Stimulated activated CD4-positive, alpha-beta T cell treated with anti-CD3 and anti-CD28 coated beads, Interleukin-12 subunit alpha, Interleukin-12 subunit beta, amount 100 ng/mL, for 48 hours (primary cell): ENCODE measurements at regions not wholly inside any gene's neighbourhood (a gene's known extent, or its start where the extent isn't known, plus 50 kb on each side); places are given as distances from the start of the nearest gene placed in this dataset.

Source experiments
- DNase-seq, 3 donors: peaks; one replicate each; pipeline ENCODE4 v3.0.0-alpha.2; 2020; ENCODE audit warnings: low read depth in 2 of 3, low spot score in 1 of 3

GRCh38 chr20:60500038-60500701, 541.9 kb downstream of the CDH26 start:
- no peak for DNase-seq

DNA sequence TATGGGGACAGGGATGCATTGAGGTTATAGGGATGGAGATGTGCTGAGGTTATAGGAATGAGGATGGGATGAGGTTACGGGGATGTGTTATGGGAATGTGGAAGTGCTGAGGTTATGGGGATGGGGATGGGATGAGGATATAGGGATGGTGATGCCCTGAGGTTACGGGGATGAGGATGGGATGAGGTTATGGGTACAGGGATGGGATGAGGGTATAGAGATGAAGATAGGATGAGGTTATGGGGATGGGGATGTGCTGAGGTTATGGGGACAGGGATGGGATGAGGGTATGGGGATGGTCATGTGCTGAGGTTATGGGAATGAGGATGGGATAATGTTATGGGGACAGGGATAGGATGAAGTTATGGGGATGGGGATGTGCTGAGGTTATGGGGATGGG, 542.8 kb downstream of the CDH26 start:
- DNase-seq: no peak

DNA sequence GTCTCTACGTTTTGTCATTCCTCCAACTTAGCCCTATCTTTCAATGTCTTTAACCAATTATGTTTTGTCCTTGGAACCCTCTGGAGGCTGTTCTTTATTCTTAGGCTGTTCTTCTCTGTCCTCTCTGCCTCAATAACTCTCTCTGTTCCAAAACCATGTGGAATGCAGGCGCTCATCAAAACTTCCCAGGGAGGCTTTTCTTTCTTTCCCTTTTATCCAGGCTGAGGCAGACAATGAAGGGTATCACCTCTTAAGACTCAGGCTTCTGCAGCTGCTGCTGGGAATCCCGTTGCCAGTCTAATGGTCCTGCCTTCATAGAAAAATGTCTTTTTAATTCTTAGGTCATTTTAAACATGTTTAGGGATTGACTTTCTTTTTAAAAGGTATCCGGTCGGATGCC, 544.7 kb downstream of the CDH26 start:
- DNase-seq: no peak

GRCh38 chr20:60505423-60505822, 547.2 kb downstream of the CDH26 start:
- no peak for DNase-seq

DNA sequence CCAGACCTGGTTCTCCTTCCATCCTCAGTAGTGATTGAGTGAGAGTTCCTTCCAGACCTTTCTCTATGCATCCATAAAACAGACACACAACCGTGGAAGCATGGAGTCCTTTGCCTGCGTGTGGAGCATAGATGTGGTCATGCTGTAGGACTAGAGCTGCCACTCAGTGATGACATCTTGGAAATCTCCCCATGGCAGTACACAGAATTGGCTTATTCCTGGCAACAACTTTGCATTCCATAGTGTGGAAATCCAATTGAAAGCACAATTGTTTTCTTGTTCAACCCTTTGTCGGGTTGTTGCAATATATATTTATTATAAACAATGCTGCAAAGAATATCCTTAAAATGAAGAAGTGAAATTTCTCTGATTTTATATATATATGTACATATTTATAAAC, 547.8 kb downstream of the CDH26 start:
- DNase-seq: no peak

GRCh38 chr20:60507087-60507694, 549.0 kb downstream of the CDH26 start:
- DNase-seq: no peak

DNA sequence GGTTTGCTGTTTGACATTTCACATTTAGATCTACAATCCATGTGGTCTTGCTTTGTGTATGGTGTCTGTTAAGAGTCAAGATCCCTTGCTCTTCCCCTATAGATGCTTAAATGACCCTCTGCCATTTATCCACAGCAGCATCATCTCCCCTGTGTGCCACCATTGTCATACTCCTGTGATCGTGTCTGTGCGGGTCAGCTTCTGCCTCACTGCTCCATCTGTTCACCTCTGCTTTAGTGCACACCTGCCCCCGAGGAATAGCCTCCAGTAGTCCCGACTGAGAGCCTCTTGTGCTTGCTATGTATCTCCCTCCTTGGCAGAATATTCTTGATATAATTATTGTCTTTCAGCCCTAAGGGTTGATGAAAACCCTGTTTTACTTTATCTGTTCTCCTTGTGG, 551.2 kb downstream of the CDH26 start:
- no peak for DNase-seq

DNA sequence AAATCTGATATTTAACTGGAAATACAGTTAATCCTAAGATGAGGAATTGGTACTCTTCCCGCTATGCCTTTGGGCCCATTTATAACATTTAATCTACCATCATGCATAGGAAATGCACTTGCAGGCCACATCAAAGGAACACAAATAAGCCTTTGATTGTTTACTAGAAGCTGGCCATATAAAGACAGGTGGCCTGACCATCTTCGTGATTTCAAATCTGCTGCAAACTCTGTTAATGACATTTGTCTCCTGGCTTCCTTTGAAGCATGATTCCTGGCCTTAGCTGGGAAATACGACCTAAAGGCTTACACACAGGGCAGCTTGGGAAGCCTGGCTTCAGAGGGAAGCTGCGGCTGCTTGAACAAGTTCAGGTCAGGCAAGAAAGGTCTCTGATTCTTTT, 552.1 kb downstream of the CDH26 start:
- DNase-seq: no peak

- no peak for DNase-seq
Measured at GRCh38 chr20:60512443-60512842, 554.2 kb downstream of the CDH26 start.

- DNase-seq: no peak
Measured at GRCh38 chr20:60513141-60513540, 554.9 kb downstream of the CDH26 start.

DNA sequence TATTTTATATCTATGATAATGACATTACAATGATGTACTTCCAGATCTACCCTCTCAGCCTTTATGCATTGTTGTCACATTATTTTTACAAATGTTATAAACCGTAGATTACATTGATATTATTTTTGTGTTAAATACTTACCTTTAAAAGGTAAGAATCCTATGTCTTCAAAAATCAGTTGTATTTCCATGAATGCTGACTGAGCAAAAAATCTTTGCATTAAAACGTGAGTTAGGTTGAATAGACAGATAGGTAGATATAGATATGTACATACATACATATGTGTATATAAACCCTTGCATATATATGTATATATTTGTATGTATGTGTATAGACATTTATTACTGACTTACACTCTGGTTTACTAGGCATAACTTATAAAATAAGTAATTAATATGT, 558.2 kb downstream of the CDH26 start:
- DNase-seq: no peak

GRCh38 chr20:60518022-60518421, 559.8 kb downstream of the CDH26 start:
- DNase-seq: no peak

DNA sequence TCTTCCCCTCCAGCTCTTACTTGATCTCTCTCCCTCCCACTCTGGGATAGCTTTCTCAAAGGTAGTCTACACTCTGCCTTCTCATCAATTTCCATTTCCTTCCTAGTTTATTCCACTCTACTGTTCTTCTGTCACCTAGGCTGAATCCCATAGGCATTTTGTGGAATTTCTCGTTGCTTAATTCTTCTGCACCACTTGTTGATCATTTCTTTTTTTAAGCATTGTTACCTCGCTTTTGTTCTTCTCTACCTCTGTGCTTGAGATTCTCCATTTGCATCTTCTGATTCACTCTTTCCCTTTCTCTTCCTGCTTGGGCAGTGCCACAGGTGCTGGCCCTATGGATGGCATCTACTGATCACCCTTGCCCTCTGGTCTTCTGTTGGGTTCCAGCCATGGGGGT, 567.2 kb downstream of the CDH26 start:
- no peak for DNase-seq

- DNase-seq: no peak
Measured at GRCh38 chr20:60527656-60528055, 569.4 kb downstream of the CDH26 start.

DNA sequence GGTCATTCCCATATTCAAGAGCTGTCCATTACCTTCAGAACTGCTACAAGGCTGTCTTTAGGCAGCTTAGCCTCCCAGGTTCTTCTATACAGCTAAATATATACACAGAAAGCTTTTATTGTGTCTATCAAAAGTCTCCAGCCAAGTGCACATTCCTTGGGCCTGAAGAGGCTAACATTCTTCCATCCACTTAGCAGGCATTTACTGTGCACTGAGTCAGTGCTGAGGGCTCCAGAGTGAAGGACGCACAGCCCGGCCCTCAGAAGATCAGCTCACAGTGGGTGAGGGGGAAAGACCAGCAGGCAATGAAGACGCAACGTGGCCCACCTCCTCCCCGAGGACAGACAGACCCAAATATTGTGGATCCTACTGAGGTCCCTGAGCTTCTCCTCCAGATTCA, 569.9 kb downstream of the CDH26 start:
- no peak for DNase-seq

DNA sequence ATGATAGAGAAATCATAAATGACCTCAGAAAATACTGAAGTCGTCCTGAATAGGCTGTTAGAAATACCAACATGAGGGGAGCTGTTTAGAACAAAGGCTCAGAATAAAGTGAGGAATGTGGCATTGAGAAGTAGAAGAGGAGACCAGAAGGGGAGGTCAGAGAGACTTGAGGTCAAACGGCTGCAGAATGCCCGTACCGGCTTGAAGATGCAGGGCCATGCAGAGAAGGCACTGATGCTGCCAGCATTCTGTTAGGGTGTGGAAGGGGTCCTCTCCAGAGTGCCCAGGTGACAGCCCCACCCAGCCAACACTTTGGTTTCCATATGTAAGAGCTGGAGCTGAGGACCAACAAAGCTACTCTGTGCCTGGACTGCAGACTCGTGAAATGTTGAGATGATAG, 570.9 kb downstream of the CDH26 start:
- no peak for DNase-seq

DNA sequence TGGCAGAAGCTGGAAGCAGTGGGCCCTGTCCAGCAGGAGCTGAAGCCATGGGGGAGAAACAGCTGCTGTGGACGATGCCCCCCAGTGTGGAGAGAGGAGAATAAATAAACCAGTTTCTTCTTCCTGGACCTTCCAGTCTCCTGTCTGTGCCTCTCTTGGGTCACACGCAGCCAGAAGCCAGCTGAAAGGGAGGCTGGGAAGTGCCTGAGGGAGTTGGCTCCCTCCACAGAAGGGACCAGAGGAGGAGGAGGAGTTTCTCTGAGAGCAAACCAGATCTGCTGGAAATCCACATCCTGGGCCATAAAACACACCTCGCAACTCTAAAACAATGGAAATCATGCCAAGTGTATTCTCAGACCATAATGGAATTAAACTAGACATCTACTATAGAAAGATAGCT, 577.0 kb downstream of the CDH26 start:
- DNase-seq: no peak

- no peak for DNase-seq
Measured at GRCh38 chr20:60540591-60540990, 582.4 kb downstream of the CDH26 start.

DNA sequence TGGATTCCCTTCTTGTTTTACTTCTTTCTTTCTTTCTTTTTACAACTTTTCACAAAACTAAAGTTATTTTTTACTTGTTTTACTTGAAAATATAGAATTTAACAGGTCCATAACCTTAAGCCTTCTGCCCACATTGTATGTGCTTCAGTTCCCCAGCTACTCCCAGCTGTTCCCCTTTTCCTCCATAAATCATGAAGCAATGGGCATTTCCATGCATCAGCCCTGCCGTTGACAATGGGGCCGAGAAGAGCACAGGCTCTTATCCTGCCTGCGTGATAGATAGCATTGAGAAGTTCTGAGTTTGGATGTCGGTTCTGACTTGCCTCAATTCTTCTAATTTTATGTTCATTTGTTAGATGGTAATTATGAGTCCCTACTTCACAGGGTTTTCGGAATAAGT, 583.8 kb downstream of the CDH26 start:
- no peak for DNase-seq

DNA sequence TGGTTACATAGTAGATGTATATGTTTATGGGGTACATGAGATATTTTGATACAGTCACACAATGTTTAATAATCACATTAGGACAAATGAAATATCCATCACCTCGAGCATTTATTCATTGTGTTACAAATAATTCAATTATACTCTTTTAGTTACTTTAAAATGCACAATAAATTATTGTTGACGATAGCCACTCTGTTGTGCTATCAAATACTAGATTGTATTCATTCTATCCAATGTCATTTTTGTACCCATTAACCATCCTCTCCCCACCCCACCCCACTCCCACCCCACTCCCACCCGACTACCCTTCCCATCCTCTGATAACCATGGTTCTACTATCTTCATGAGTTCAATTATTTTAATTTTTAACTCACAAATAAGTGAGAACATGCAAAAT, 585.4 kb downstream of the CDH26 start:
- no peak for DNase-seq

- no peak for DNase-seq
Measured at GRCh38 chr20:60553095-60553494, 594.9 kb downstream of the CDH26 start.

DNA sequence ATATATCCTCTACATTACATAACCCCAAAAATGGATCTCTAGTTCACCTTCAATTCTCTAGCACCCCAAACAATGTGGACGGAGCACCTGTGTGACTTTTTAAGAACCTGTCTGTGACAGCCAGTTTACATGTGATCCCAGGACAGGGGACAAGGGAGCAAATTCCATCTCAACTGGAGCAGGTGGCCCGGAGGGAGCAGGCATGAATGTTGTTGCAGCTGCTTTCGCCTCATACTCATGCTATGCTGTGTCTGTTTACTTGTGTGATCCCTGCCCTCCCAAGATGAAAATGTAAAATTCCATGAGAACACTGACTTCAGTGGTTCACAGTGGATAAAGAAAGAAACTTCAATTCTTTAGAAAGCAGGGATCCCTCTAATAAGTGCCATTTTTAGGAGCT, 600.3 kb downstream of the CDH26 start:
- no peak for DNase-seq

GRCh38 chr20:60559462-60559861, 601.2 kb downstream of the CDH26 start:
- no peak for DNase-seq
